AG04449 (cell line): ENCODE measurements at regions not wholly inside any gene's neighbourhood (a gene's known extent, or its start where the extent isn't known, plus 50 kb on each side); places are given as distances from the start of the nearest gene placed in this dataset.

Experiments
- CTCF ChIA-PET: fragments of 350-600 bp; formaldehyde crosslinking; extraction: SDS; loops from one replicate; lab custom pipeline; 2021; ENCODE audit warnings: antibody characterized with exemption; lab: Yijun Ruan, JAX
- POLR2A ChIA-PET: fragments of 400-600, 350-600 bp; formaldehyde crosslinking; extraction: SDS; loops from one replicate; lab custom pipeline; 2020; ENCODE audit warnings: antibody characterized with exemption, inconsistent platforms; lab: Yijun Ruan, JAX
- DNase-seq: peaks from one replicate; pipeline ENCODE4 v3.0.0-alpha.2; 2010; ENCODE audit warnings: low read depth, low spot score
- H3K4me3 ChIP-seq: 2 replicates; pipeline ENCODE4 v1.5.1; 2011; ENCODE audit warnings: low read depth, mild to moderate bottlenecking, control low read depth, low read length
- CTCF ChIP-seq: IDR thresholded peaks from one replicate; pipeline ENCODE4 v1.5.1; 2011; ENCODE audit warnings: mild to moderate bottlenecking, moderate library complexity, low read length, control low read depth, inconsistent platforms; ENCODE audit not compliant: insufficient read depth; ENCODE audit errors: missing control alignments

GRCh38 chr4:135191596-135191995, 990.0 kb upstream of the PABPC4L start:
- CTCF ChIA-PET, result no interaction called here
- H3K4me3 ChIP-seq, result no peak overlapping the region
- TF ChIP-seq CTCF, result no peak
- no peak for DNase-seq
- POLR2A ChIA-PET, result no interaction called here

GRCh38 chr4:135186002-135186401, 984.4 kb upstream of the PABPC4L start:
- no peak for TF ChIP-seq CTCF
- ChIA-PET POLR2A (no interaction called here), CTCF (no interaction called here)
- DNase-seq, result no peak
- H3K4me3 ChIP-seq, result no peak overlapping the region

GRCh38 chr4:135185256-135185655, 983.7 kb upstream of the PABPC4L start:
- no peak for DNase-seq
- ChIA-PET POLR2A (no interaction called here), CTCF (no interaction called here)
- TF ChIP-seq CTCF, result no peak
- no peak overlapping the region for H3K4me3 ChIP-seq

GRCh38 chr4:135184715-135185114, 983.1 kb upstream of the PABPC4L start:
- POLR2A ChIA-PET, result no interaction called here
- no peak for TF ChIP-seq CTCF
- CTCF ChIA-PET, result no interaction called here
- no peak for DNase-seq
- no peak overlapping the region for H3K4me3 ChIP-seq

- H3K4me3 ChIP-seq, result no peak overlapping the region
- POLR2A ChIA-PET, result interaction anchor here (0.6 kb wide), 1 partner anchor 51 kb away, joined by 4 read pairs; no protein-coding TSS in a partner anchor
- CTCF ChIA-PET, result no interaction called here
- no peak for DNase-seq
- no peak for TF ChIP-seq CTCF
Observed at GRCh38 chr4:135177321-135177720, 975.7 kb upstream of the PABPC4L start.

- no peak for TF ChIP-seq CTCF
- POLR2A ChIA-PET, result no interaction called here
- CTCF ChIA-PET, result no interaction called here
- DNase-seq, result no peak
- no peak overlapping the region for H3K4me3 ChIP-seq
Observed at GRCh38 chr4:135166661-135167060, 965.1 kb upstream of the PABPC4L start.
